ENCODE measurements at regions not wholly inside any gene's neighbourhood (a gene's known extent, or its start where the extent isn't known, plus 50 kb on each side); places are given as distances from the start of the nearest gene placed in this dataset.

DNA sequence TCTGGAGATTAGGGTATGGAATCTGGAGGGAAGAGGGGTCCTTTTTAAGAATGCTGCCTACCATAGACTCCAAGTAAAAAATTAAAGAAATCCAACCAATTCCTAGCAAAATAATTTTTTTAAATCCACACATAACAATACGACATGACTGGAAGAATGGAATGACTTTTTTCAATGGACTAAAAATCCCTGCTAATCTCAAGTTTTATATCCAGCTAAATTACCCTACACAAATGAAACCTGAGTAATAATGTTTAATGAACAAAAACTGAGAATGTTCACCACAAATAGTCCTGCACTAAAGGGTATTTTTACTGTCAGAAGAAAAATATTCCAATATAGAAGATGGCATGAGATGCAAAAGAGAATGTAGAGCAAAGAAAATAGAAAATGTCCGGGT, 220.3 kb upstream of the AGTR1 start:
- Histone ChIP-seq H3K27me3 (ENCODE audit: insufficient read depth, low read depth, low read length) (no peaks in the 10 kb centered on the region), H2AFZ (ENCODE audit: low read depth, low read length) (no peak overlapping the region), H3K79me2 (replicated peaks; ENCODE audit: insufficient read depth, low read length) (no peaks in the 10 kb centered on the region), H3K9ac (ENCODE audit: low read length) (no peak overlapping the region), H3K9me3 (ENCODE audit: low read length) (no peaks in the 10 kb centered on the region), H3K4me2 (ENCODE audit: low read length) (no peak overlapping the region), H3K9me2 (ENCODE audit: insufficient read depth, low read length) (no peaks in the 10 kb centered on the region), H3K4me3 (ENCODE audit: low read length) (no peak overlapping the region), H3K36me3 (ENCODE audit: insufficient read depth, low read length) (no peaks in the 10 kb centered on the region), H3K27ac (ENCODE audit: low read length) (no peak overlapping the region), H4K20me1 (ENCODE audit: insufficient read depth) (no peaks in the 10 kb centered on the region), H3F3A (ENCODE audit: insufficient read depth, low read length, poor library complexity, severe bottlenecking) (no peaks in the 10 kb centered on the region)
- no peak for TF ChIP-seq TAF1 (IDR thresholded peaks at IDR 0.05; ENCODE audit: low read depth)
- TF ChIP-seq SMC3 (conservative IDR thresholded peaks at IDR 0.05; ENCODE audit: poor library complexity), result no peak
- no peak for TF ChIP-seq EP300 (conservative IDR thresholded peaks at IDR 0.05; ENCODE audit: poor library complexity, severe bottlenecking)
- no peak for TF ChIP-seq RAD21 (conservative IDR thresholded peaks at IDR 0.05)
- TF ChIP-seq, protein P1, sequence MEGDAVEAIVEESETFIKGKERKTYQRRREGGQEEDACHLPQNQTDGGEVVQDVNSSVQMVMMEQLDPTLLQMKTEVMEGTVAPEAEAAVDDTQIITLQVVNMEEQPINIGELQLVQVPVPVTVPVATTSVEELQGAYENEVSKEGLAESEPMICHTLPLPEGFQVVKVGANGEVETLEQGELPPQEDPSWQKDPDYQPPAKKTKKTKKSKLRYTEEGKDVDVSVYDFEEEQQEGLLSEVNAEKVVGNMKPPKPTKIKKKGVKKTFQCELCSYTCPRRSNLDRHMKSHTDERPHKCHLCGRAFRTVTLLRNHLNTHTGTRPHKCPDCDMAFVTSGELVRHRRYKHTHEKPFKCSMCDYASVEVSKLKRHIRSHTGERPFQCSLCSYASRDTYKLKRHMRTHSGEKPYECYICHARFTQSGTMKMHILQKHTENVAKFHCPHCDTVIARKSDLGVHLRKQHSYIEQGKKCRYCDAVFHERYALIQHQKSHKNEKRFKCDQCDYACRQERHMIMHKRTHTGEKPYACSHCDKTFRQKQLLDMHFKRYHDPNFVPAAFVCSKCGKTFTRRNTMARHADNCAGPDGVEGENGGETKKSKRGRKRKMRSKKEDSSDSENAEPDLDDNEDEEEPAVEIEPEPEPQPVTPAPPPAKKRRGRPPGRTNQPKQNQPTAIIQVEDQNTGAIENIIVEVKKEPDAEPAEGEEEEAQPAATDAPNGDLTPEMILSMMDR (IDR thresholded peaks at IDR 0.05; ENCODE audit: poor library complexity, severe bottlenecking), result no peak
- no peak for TF ChIP-seq MXI1 (conservative IDR thresholded peaks at IDR 0.05; ENCODE audit: poor library complexity, severe bottlenecking)
- no peak for TF ChIP-seq EZH2 (IDR thresholded peaks at IDR 0.05; ENCODE audit: borderline replicate concordance, insufficient read depth, low read length, poor library complexity, severe bottlenecking)
- TF ChIP-seq, protein P2, sequence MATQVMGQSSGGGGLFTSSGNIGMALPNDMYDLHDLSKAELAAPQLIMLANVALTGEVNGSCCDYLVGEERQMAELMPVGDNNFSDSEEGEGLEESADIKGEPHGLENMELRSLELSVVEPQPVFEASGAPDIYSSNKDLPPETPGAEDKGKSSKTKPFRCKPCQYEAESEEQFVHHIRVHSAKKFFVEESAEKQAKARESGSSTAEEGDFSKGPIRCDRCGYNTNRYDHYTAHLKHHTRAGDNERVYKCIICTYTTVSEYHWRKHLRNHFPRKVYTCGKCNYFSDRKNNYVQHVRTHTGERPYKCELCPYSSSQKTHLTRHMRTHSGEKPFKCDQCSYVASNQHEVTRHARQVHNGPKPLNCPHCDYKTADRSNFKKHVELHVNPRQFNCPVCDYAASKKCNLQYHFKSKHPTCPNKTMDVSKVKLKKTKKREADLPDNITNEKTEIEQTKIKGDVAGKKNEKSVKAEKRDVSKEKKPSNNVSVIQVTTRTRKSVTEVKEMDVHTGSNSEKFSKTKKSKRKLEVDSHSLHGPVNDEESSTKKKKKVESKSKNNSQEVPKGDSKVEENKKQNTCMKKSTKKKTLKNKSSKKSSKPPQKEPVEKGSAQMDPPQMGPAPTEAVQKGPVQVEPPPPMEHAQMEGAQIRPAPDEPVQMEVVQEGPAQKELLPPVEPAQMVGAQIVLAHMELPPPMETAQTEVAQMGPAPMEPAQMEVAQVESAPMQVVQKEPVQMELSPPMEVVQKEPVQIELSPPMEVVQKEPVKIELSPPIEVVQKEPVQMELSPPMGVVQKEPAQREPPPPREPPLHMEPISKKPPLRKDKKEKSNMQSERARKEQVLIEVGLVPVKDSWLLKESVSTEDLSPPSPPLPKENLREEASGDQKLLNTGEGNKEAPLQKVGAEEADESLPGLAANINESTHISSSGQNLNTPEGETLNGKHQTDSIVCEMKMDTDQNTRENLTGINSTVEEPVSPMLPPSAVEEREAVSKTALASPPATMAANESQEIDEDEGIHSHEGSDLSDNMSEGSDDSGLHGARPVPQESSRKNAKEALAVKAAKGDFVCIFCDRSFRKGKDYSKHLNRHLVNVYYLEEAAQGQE (IDR thresholded peaks at IDR 0.05; ENCODE audit: borderline replicate concordance), result no peak
- no peak for TF ChIP-seq POLR2AphosphoS5 (IDR thresholded peaks at IDR 0.05)

DNA sequence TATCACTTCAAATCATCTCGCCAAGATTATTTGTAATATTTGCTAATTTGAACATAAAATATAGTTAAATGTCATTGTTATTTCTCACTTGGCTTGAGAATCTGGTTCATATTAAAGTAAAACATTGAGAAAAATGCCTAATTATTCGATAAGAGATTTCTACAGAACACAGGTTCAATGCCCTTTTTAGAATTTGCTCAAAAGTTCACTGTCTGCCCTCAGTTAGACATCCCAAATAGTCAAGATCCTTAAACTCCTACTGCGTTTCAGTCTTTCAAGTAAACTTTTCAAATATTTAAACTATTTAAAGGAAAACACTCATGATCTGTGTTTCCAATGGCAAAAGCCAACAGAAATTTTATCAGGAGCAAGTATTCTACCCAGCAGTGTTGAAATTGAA, 204.1 kb upstream of the AGTR1 start:
- no peaks in the 10 kb centered on the region for H3K36me3 ChIP-seq (ENCODE audit: insufficient read depth, low read length)
- TF ChIP-seq RAD21 (conservative IDR thresholded peaks at IDR 0.05), result no peak
- TF ChIP-seq MXI1 (conservative IDR thresholded peaks at IDR 0.05; ENCODE audit: poor library complexity, severe bottlenecking), result no peak
- TF ChIP-seq POLR2AphosphoS5 (IDR thresholded peaks at IDR 0.05), result no peak
- TF ChIP-seq SMC3 (conservative IDR thresholded peaks at IDR 0.05; ENCODE audit: poor library complexity), result no peak
- TF ChIP-seq, protein P2 (IDR thresholded peaks at IDR 0.05; ENCODE audit: borderline replicate concordance), result no peak
- TF ChIP-seq, protein P1 (IDR thresholded peaks at IDR 0.05; ENCODE audit: poor library complexity, severe bottlenecking), result no peak

More for the DNA sequence above, 204.1 kb upstream of the AGTR1 start:
- Histone ChIP-seq H3K9ac (ENCODE audit: low read length) (no peak overlapping the region), H4K20me1 (ENCODE audit: insufficient read depth) (no peaks in the 10 kb centered on the region), H3K4me3 (ENCODE audit: low read length) (no peak overlapping the region), H3K27me3 (ENCODE audit: insufficient read depth, low read depth, low read length) (no peaks in the 10 kb centered on the region), H3K4me2 (ENCODE audit: low read length) (no peak overlapping the region), H3K27ac (ENCODE audit: low read length) (no peak overlapping the region), H3K79me2 (replicated peaks; ENCODE audit: insufficient read depth, low read length) (no peaks in the 10 kb centered on the region), H3F3A (ENCODE audit: insufficient read depth, low read length, poor library complexity, severe bottlenecking) (no peaks in the 10 kb centered on the region), H3K9me3 (ENCODE audit: low read length) (no peaks in the 10 kb centered on the region), H3K9me2 (ENCODE audit: insufficient read depth, low read length) (no peaks in the 10 kb centered on the region), H2AFZ (ENCODE audit: low read depth, low read length) (no peak overlapping the region)
